ENCODE measurements at regions not wholly inside any gene's neighbourhood (a gene's known extent, or its start where the extent isn't known, plus 50 kb on each side); places are given as distances from the start of the nearest gene placed in this dataset.
"Not testable (repeated sequence)": the region's sequence is repeated elsewhere in the genome, so short reads cannot be mapped to it uniquely, and the experiment has no call there.

- no peaks in the 10 kb centered on the region for H3K27me3 ChIP-seq (ENCODE audit: control insufficient read depth, insufficient read depth, low read length)
- no peaks in the 10 kb centered on the region for H3K36me3 ChIP-seq (ENCODE audit: control insufficient read depth, insufficient read depth, low read length)
- H3K9ac ChIP-seq (ENCODE audit: low read depth, low read length) = no peak overlapping the region
- no peak overlapping the region for H3K4me3 ChIP-seq (ENCODE audit: low read depth, low read length)
- H3K4me1 ChIP-seq (ENCODE audit: control insufficient read depth, insufficient read depth, low read length) = no peaks in the 10 kb centered on the region
- H3K9me3 ChIP-seq (ENCODE audit: control insufficient read depth, insufficient read depth, low read length) = no peaks in the 10 kb centered on the region
These were observed 377.0 kb downstream of the DLEU7 start for GRCh38 chr13:50466456-50466855.

GRCh38 chr13:50467156-50468110 lies 376.1 kb downstream of the DLEU7 start:
- Histone ChIP-seq H3K27me3 (ENCODE audit: control insufficient read depth, insufficient read depth, low read length) (no peaks in the 10 kb centered on the region), H3K9ac (ENCODE audit: low read depth, low read length) (no peak overlapping the region), H3K36me3 (ENCODE audit: control insufficient read depth, insufficient read depth, low read length) (no peaks in the 10 kb centered on the region), H3K9me3 (ENCODE audit: control insufficient read depth, insufficient read depth, low read length) (no peaks in the 10 kb centered on the region), H3K4me1 (ENCODE audit: control insufficient read depth, insufficient read depth, low read length) (no peaks in the 10 kb centered on the region), H3K4me3 (ENCODE audit: low read depth, low read length) (no peak overlapping the region)

- no peaks in the 10 kb centered on the region for H3K27me3 ChIP-seq (ENCODE audit: control insufficient read depth, insufficient read depth, low read length)
- H3K4me3 ChIP-seq (ENCODE audit: low read depth, low read length) = no peak overlapping the region
- H3K4me1 ChIP-seq (ENCODE audit: control insufficient read depth, insufficient read depth, low read length) = no peaks in the 10 kb centered on the region
- no peaks in the 10 kb centered on the region for H3K36me3 ChIP-seq (ENCODE audit: control insufficient read depth, insufficient read depth, low read length)
- no peak overlapping the region for H3K9ac ChIP-seq (ENCODE audit: low read depth, low read length)
- H3K9me3 ChIP-seq (ENCODE audit: control insufficient read depth, insufficient read depth, low read length) = no peaks in the 10 kb centered on the region
These were observed 374.4 kb downstream of the DLEU7 start for GRCh38 chr13:50468849-50469669.

GRCh38 chr13:50473050-50473449 lies 370.4 kb downstream of the DLEU7 start:
- H3K4me3 ChIP-seq (ENCODE audit: low read depth, low read length); H3K9me3 ChIP-seq (ENCODE audit: control insufficient read depth, insufficient read depth, low read length); H3K4me1 ChIP-seq (ENCODE audit: control insufficient read depth, insufficient read depth, low read length); H3K9ac ChIP-seq (ENCODE audit: low read depth, low read length); H3K27me3 ChIP-seq (ENCODE audit: control insufficient read depth, insufficient read depth, low read length); H3K36me3 ChIP-seq (ENCODE audit: control insufficient read depth, insufficient read depth, low read length): not testable (repeated sequence)

GRCh38 chr13:50474088-50474662 lies 369.3 kb downstream of the DLEU7 start:
- H3K4me3 ChIP-seq (ENCODE audit: low read depth, low read length) = no peak overlapping the region
- no peaks in the 10 kb centered on the region for H3K27me3 ChIP-seq (ENCODE audit: control insufficient read depth, insufficient read depth, low read length)
- no peaks in the 10 kb centered on the region for H3K4me1 ChIP-seq (ENCODE audit: control insufficient read depth, insufficient read depth, low read length)
- H3K9ac ChIP-seq (ENCODE audit: low read depth, low read length) = no peak overlapping the region
- no peaks in the 10 kb centered on the region for H3K36me3 ChIP-seq (ENCODE audit: control insufficient read depth, insufficient read depth, low read length)
- no peaks in the 10 kb centered on the region for H3K9me3 ChIP-seq (ENCODE audit: control insufficient read depth, insufficient read depth, low read length)

- Histone ChIP-seq H3K4me3 (ENCODE audit: low read depth, low read length) (no peak overlapping the region), H3K36me3 (ENCODE audit: control insufficient read depth, insufficient read depth, low read length) (no peaks in the 10 kb centered on the region), H3K9me3 (ENCODE audit: control insufficient read depth, insufficient read depth, low read length) (no peaks in the 10 kb centered on the region)
These were observed 366.8 kb downstream of the DLEU7 start for GRCh38 chr13:50476577-50477285.

GRCh38 chr13:50481936-50482335 lies 361.6 kb downstream of the DLEU7 start:
- H3K27me3 ChIP-seq (ENCODE audit: control insufficient read depth, insufficient read depth, low read length) = no peaks in the 10 kb centered on the region
- H3K9me3 ChIP-seq (ENCODE audit: control insufficient read depth, insufficient read depth, low read length) = no peaks in the 10 kb centered on the region
- no peak overlapping the region for H3K4me3 ChIP-seq (ENCODE audit: low read depth, low read length)
- no peaks in the 10 kb centered on the region for H3K36me3 ChIP-seq (ENCODE audit: control insufficient read depth, insufficient read depth, low read length)
- H3K9ac ChIP-seq (ENCODE audit: low read depth, low read length) = no peak overlapping the region
- no peaks in the 10 kb centered on the region for H3K4me1 ChIP-seq (ENCODE audit: control insufficient read depth, insufficient read depth, low read length)

More at GRCh38 chr13:50476577-50477285, 366.8 kb downstream of the DLEU7 start:
- Histone ChIP-seq H3K4me1 (ENCODE audit: control insufficient read depth, insufficient read depth, low read length) (no peaks in the 10 kb centered on the region), H3K27me3 (ENCODE audit: control insufficient read depth, insufficient read depth, low read length) (no peaks in the 10 kb centered on the region), H3K9ac (ENCODE audit: low read depth, low read length) (no peak overlapping the region)

- Histone ChIP-seq H3K4me1 (ENCODE audit: control insufficient read depth, insufficient read depth, low read length) (no peaks in the 10 kb centered on the region), H3K27me3 (ENCODE audit: control insufficient read depth, insufficient read depth, low read length) (no peaks in the 10 kb centered on the region), H3K9ac (ENCODE audit: low read depth, low read length) (no peak overlapping the region), H3K36me3 (ENCODE audit: control insufficient read depth, insufficient read depth, low read length) (no peaks in the 10 kb centered on the region), H3K9me3 (ENCODE audit: control insufficient read depth, insufficient read depth, low read length) (no peaks in the 10 kb centered on the region), H3K4me3 (ENCODE audit: low read depth, low read length) (no peak overlapping the region)
These were observed 360.1 kb downstream of the DLEU7 start for GRCh38 chr13:50483416-50483815.

GRCh38 chr13:50484472-50485113 lies 358.9 kb downstream of the DLEU7 start:
- Histone ChIP-seq H3K4me3 (ENCODE audit: low read depth, low read length) (no peak overlapping the region), H3K27me3 (ENCODE audit: control insufficient read depth, insufficient read depth, low read length) (no peaks in the 10 kb centered on the region), H3K4me1 (ENCODE audit: control insufficient read depth, insufficient read depth, low read length) (no peaks in the 10 kb centered on the region)

GRCh38 chr13:50485979-50486935 lies 357.2 kb downstream of the DLEU7 start:
- Histone ChIP-seq H3K9ac (ENCODE audit: low read depth, low read length) (no peak overlapping the region), H3K27me3 (ENCODE audit: control insufficient read depth, insufficient read depth, low read length) (no peaks in the 10 kb centered on the region), H3K4me3 (ENCODE audit: low read depth, low read length) (no peak overlapping the region), H3K36me3 (ENCODE audit: control insufficient read depth, insufficient read depth, low read length) (no peaks in the 10 kb centered on the region), H3K4me1 (ENCODE audit: control insufficient read depth, insufficient read depth, low read length) (no peaks in the 10 kb centered on the region), H3K9me3 (ENCODE audit: control insufficient read depth, insufficient read depth, low read length) (no peaks in the 10 kb centered on the region)

More at GRCh38 chr13:50484472-50485113, 358.9 kb downstream of the DLEU7 start:
- Histone ChIP-seq H3K36me3 (ENCODE audit: control insufficient read depth, insufficient read depth, low read length) (no peaks in the 10 kb centered on the region), H3K9ac (ENCODE audit: low read depth, low read length) (no peak overlapping the region), H3K9me3 (ENCODE audit: control insufficient read depth, insufficient read depth, low read length) (no peaks in the 10 kb centered on the region)

Data from iPS-15b (cell line).